Activated T-cell treated with anti-CD3 and anti-CD28 coated beads for 24 hours (primary cell): ENCODE measurements at regions not wholly inside any gene's neighbourhood (a gene's known extent, or its start where the extent isn't known, plus 50 kb on each side); places are given as distances from the start of the nearest gene placed in this dataset.

Experiments
- DNase-seq: peaks from one replicate; pipeline ENCODE4 v3.0.0-alpha.2; 2020; ENCODE audit warnings: low read depth

- DNase-seq = no peak
Observed at GRCh38 chr13:88085036-88085435, 413.9 kb downstream of the SLITRK5 start.

- DNase-seq = no peak
Observed at GRCh38 chr13:88086577-88086976, 415.4 kb downstream of the SLITRK5 start.

GRCh38 chr13:88097541-88097940 is 426.4 kb downstream of the SLITRK5 start:
- DNase-seq = no peak

- DNase-seq = no peak
Observed at GRCh38 chr13:88103824-88104223, 432.7 kb downstream of the SLITRK5 start.

GRCh38 chr13:88104576-88104975 is 433.4 kb downstream of the SLITRK5 start:
- no peak for DNase-seq

- DNase-seq = no peak
Observed at GRCh38 chr13:88107570-88107969, 436.4 kb downstream of the SLITRK5 start.

- no peak for DNase-seq
Observed at GRCh38 chr13:88112526-88112925, 441.4 kb downstream of the SLITRK5 start.

GRCh38 chr13:88115976-88116375 is 444.8 kb downstream of the SLITRK5 start:
- DNase-seq = no peak

- no peak for DNase-seq
Observed at GRCh38 chr13:88118952-88119351, 447.8 kb downstream of the SLITRK5 start.

- DNase-seq = no peak
Observed at GRCh38 chr13:88124142-88124541, 453.0 kb downstream of the SLITRK5 start.

- no peak for DNase-seq
Observed at GRCh38 chr13:88125055-88125454, 453.9 kb downstream of the SLITRK5 start.

GRCh38 chr13:88136098-88136790 is 465.1 kb downstream of the SLITRK5 start:
- DNase-seq = no peak

- no peak for DNase-seq
Observed at GRCh38 chr13:88142653-88143052, 471.5 kb downstream of the SLITRK5 start.

GRCh38 chr13:88144580-88144979 is 473.4 kb downstream of the SLITRK5 start:
- no peak for DNase-seq

- DNase-seq = no peak
Observed at GRCh38 chr13:88153353-88153752, 482.2 kb downstream of the SLITRK5 start.

- no peak for DNase-seq
Observed at GRCh38 chr13:88154001-88154400, 482.8 kb downstream of the SLITRK5 start.

- no peak for DNase-seq
Observed at GRCh38 chr13:88162076-88162702, 491.0 kb downstream of the SLITRK5 start.

GRCh38 chr13:88176231-88176630 is 505.1 kb downstream of the SLITRK5 start:
- DNase-seq = no peak

- DNase-seq = no peak
Observed at GRCh38 chr13:88183440-88183839, 512.3 kb downstream of the SLITRK5 start.

GRCh38 chr13:88188986-88189385 is 517.8 kb downstream of the SLITRK5 start:
- DNase-seq = no peak

- no peak for DNase-seq
Observed at GRCh38 chr13:88189728-88190127, 518.6 kb downstream of the SLITRK5 start.

GRCh38 chr13:88196106-88196505 is 524.9 kb downstream of the SLITRK5 start:
- no peak for DNase-seq

- DNase-seq = no peak
Observed at GRCh38 chr13:88217372-88217771, 546.2 kb downstream of the SLITRK5 start.

GRCh38 chr13:88217883-88218282 is 546.7 kb downstream of the SLITRK5 start:
- DNase-seq = no peak
